CD4-positive, CD25-positive, alpha-beta regulatory T cell (primary cell): ENCODE measurements at regions not wholly inside any gene's neighbourhood (a gene's known extent, or its start where the extent isn't known, plus 50 kb on each side); places are given as distances from the start of the nearest gene placed in this dataset.

Source experiments
- ATAC-seq, 2 donors: fragments of 150-1000 bp; cut with Tn5 transposase; one replicate each; pipeline ENCODE4 v1.10.0; 2021; ENCODE audit warnings: low read depth in 2 of 2, moderate number of reproducible peaks in 2 of 2, moderate library complexity in 1 of 2
- DNase-seq, 3 donors: peaks; one replicate each; pipeline versions ENCODE4 v3.0.0 to v3.0.0-alpha.2; 2012 to 2022; ENCODE audit warnings: mixed read lengths in 1 of 3
- H3K27ac ChIP-seq: one replicate; pipeline ENCODE4 v1.7.0; 2013; ENCODE audit warnings: mild to moderate bottlenecking, low read length; ENCODE audit not compliant: insufficient read depth, poor library complexity, severe bottlenecking
- H3K27me3 ChIP-seq: one replicate; pipeline ENCODE4 v1.7.0; 2013; ENCODE audit warnings: low read length; ENCODE audit not compliant: control insufficient read depth, insufficient read depth
- H3K36me3 ChIP-seq: one replicate; pipeline ENCODE4 v1.7.0; 2013; ENCODE audit warnings: mild to moderate bottlenecking, low read length, moderate library complexity; ENCODE audit not compliant: control insufficient read depth, insufficient read depth
- H3K4me1 ChIP-seq: 2 replicates; pipeline ENCODE4 v1.7.0; 2013; ENCODE audit warnings: mild to moderate bottlenecking, low read length; ENCODE audit not compliant: insufficient read depth, control insufficient read depth, poor library complexity, severe bottlenecking
- H3K4me3 ChIP-seq: one replicate; pipeline ENCODE4 v1.7.0; 2013; ENCODE audit warnings: low read depth, mild to moderate bottlenecking, low read length, moderate library complexity
- H3K9me3 ChIP-seq, 2 experiments: 1 replicate in 1 of 2; 2 replicates in 1 of 2; pipeline ENCODE4 v1.7.0; 2013; ENCODE audit warnings: low read length in 2 of 2, mild to moderate bottlenecking in 1 of 2, moderate library complexity in 1 of 2; ENCODE audit not compliant: control insufficient read depth in 2 of 2
- H3K27ac Mint-ChIP-seq, 3 donors: one replicate each; pipeline ENCODE4 v1.8.0; 2020 to 2022; ENCODE audit warnings: mild to moderate bottlenecking in 3 of 3, mixed read lengths in 3 of 3, moderate library complexity in 2 of 3
- H3K27me3 Mint-ChIP-seq: one replicate; pipeline ENCODE4 v1.8.0; 2022; ENCODE audit warnings: mild to moderate bottlenecking, mixed read lengths
- H3K36me3 Mint-ChIP-seq: one replicate; pipeline ENCODE4 v1.8.0; 2020; ENCODE audit warnings: mixed read lengths
- H3K4me1 Mint-ChIP-seq, 4 donors: one replicate each; pipeline ENCODE4 v1.8.0; 2020 to 2022; ENCODE audit warnings: mixed read lengths in 4 of 4, mild to moderate bottlenecking in 1 of 4
- H3K4me3 Mint-ChIP-seq, 4 donors: one replicate each; pipeline ENCODE4 v1.8.0; 2020 to 2022; ENCODE audit warnings: mild to moderate bottlenecking in 4 of 4, mixed read lengths in 4 of 4, moderate library complexity in 3 of 4
- H3K9me3 Mint-ChIP-seq, 7 donors: one replicate each; pipeline ENCODE4 v1.8.0; 2020 to 2022; ENCODE audit warnings: mixed read lengths in 7 of 7, mild to moderate bottlenecking in 3 of 7, moderate library complexity in 2 of 7

GRCh38 chr13:53150568-53150967 is 122.0 kb downstream of the OLFM4 start:
- Mint-ChIP-seq H3K27ac (no peak overlapping the region), H3K4me1 (peaks cover 0 to 3% (median 0%) of the 10 kb centered on the region in 4 donors), H3K27me3 (no peaks in the 10 kb centered on the region), H3K36me3 (no peaks in the 10 kb centered on the region), H3K4me3 (no peak overlapping the region), H3K9me3 (peaks cover 0 to 5% (median 0%) of the 10 kb centered on the region in 7 donors)
- Histone ChIP-seq H3K27ac (no peak overlapping the region), H3K9me3 (no peaks in the 10 kb centered on the region), H3K4me3 (no peak overlapping the region), H3K36me3 (no peaks in the 10 kb centered on the region), H3K4me1 (no peaks in the 10 kb centered on the region), H3K27me3 (no peaks in the 10 kb centered on the region)
- DNase-seq: no peak
- ATAC-seq: no peak

GRCh38 chr13:53151336-53152056 is 122.9 kb downstream of the OLFM4 start:
- H3K4me3 Mint-ChIP-seq: peak overlapping the region in 1 of 4 donors; percentile 7
- Histone ChIP-seq H3K9me3 (no peaks in the 10 kb centered on the region), H3K27me3 (no peaks in the 10 kb centered on the region), H3K4me1 (no peaks in the 10 kb centered on the region), H3K27ac (no peak overlapping the region), H3K36me3 (no peaks in the 10 kb centered on the region), H3K4me3 (no peak overlapping the region)
- ATAC-seq (peak in 1 of 2 donors; percentile 25), DNase-seq (peak in 2 of 3 donors; percentile 1 to 42)
- H3K27me3 Mint-ChIP-seq: no peaks in the 10 kb centered on the region
- H3K36me3 Mint-ChIP-seq: no peaks in the 10 kb centered on the region
- no peak overlapping the region for H3K27ac Mint-ChIP-seq
- H3K9me3 Mint-ChIP-seq: peaks cover 0 to 6% (median 0%) of the 10 kb centered on the region in 7 donors
- peaks cover 0 to 3% (median 0%) of the 10 kb centered on the region in 4 donors for H3K4me1 Mint-ChIP-seq

- no peaks in the 10 kb centered on the region for H3K27me3 Mint-ChIP-seq
- Histone ChIP-seq H3K4me1 (no peaks in the 10 kb centered on the region), H3K27me3 (no peaks in the 10 kb centered on the region), H3K27ac (no peak overlapping the region), H3K4me3 (no peak overlapping the region), H3K9me3 (no peaks in the 10 kb centered on the region), H3K36me3 (no peaks in the 10 kb centered on the region)
- H3K4me3 Mint-ChIP-seq: no peak overlapping the region
- H3K36me3 Mint-ChIP-seq: no peaks in the 10 kb centered on the region
- no peak for ATAC-seq
- no peak for DNase-seq
- peaks cover 0 to 3% (median 0%) of the 10 kb centered on the region in 4 donors for H3K4me1 Mint-ChIP-seq
- no peak overlapping the region for H3K27ac Mint-ChIP-seq
- H3K9me3 Mint-ChIP-seq: peaks cover 0 to 6% (median 0%) of the 10 kb centered on the region in 7 donors
Observed at GRCh38 chr13:53152057-53152421, 123.4 kb downstream of the OLFM4 start.

GRCh38 chr13:53158201-53158600 is 129.6 kb downstream of the OLFM4 start:
- Mint-ChIP-seq H3K27ac (no peak overlapping the region), H3K27me3 (no peaks in the 10 kb centered on the region), H3K4me3 (no peak overlapping the region), H3K9me3 (peaks cover 0 to 17% (median 4%) of the 10 kb centered on the region in 7 donors), H3K36me3 (no peaks in the 10 kb centered on the region), H3K4me1 (no peaks in the 10 kb centered on the region)
- Histone ChIP-seq H3K27me3 (no peaks in the 10 kb centered on the region), H3K4me1 (no peaks in the 10 kb centered on the region), H3K4me3 (no peak overlapping the region), H3K36me3 (no peaks in the 10 kb centered on the region), H3K27ac (no peak overlapping the region), H3K9me3 (no peaks in the 10 kb centered on the region)
- ATAC-seq (no peak), DNase-seq (no peak)

- Histone ChIP-seq H3K27ac (no peak overlapping the region), H3K36me3 (no peaks in the 10 kb centered on the region), H3K27me3 (no peaks in the 10 kb centered on the region), H3K4me3 (no peak overlapping the region), H3K9me3 (no peaks in the 10 kb centered on the region), H3K4me1 (no peaks in the 10 kb centered on the region)
- Mint-ChIP-seq H3K27ac (no peak overlapping the region), H3K27me3 (no peaks in the 10 kb centered on the region), H3K4me1 (no peaks in the 10 kb centered on the region), H3K9me3 (peaks cover 0 to 17% (median 4%) of the 10 kb centered on the region in 7 donors), H3K4me3 (no peak overlapping the region), H3K36me3 (no peaks in the 10 kb centered on the region)
- no peak for DNase-seq
- no peak for ATAC-seq
Observed at GRCh38 chr13:53159431-53159830, 130.8 kb downstream of the OLFM4 start.

- ATAC-seq: no peak
- H3K27me3 Mint-ChIP-seq: no peaks in the 10 kb centered on the region
- H3K4me1 Mint-ChIP-seq: no peaks in the 10 kb centered on the region
Observed at GRCh38 chr13:53160211-53160610, 131.6 kb downstream of the OLFM4 start.

GRCh38 chr13:53161251-53161650 is 132.6 kb downstream of the OLFM4 start:
- Histone ChIP-seq H3K4me3 (no peak overlapping the region), H3K36me3 (no peaks in the 10 kb centered on the region), H3K4me1 (no peaks in the 10 kb centered on the region), H3K27me3 (no peaks in the 10 kb centered on the region), H3K9me3 (no peaks in the 10 kb centered on the region), H3K27ac (no peak overlapping the region)
- H3K27ac Mint-ChIP-seq: no peak overlapping the region
- no peak for ATAC-seq
- H3K27me3 Mint-ChIP-seq: no peaks in the 10 kb centered on the region
- H3K4me3 Mint-ChIP-seq: no peak overlapping the region
- no peaks in the 10 kb centered on the region for H3K4me1 Mint-ChIP-seq
- no peaks in the 10 kb centered on the region for H3K36me3 Mint-ChIP-seq
- no peak for DNase-seq
- H3K9me3 Mint-ChIP-seq: peaks cover 0 to 11% (median 4%) of the 10 kb centered on the region in 7 donors

More at GRCh38 chr13:53160211-53160610, 131.6 kb downstream of the OLFM4 start:
- H3K4me1 ChIP-seq: no peaks in the 10 kb centered on the region
- H3K9me3 ChIP-seq: no peaks in the 10 kb centered on the region
- Mint-ChIP-seq H3K9me3 (peaks cover 0 to 16% (median 4%) of the 10 kb centered on the region in 7 donors), H3K36me3 (no peaks in the 10 kb centered on the region), H3K4me3 (no peak overlapping the region), H3K27ac (no peak overlapping the region)
- H3K4me3 ChIP-seq: no peak overlapping the region
- no peaks in the 10 kb centered on the region for H3K36me3 ChIP-seq
- no peak for DNase-seq
- H3K27ac ChIP-seq: no peak overlapping the region
- H3K27me3 ChIP-seq: no peaks in the 10 kb centered on the region

- H3K4me3 Mint-ChIP-seq: no peak overlapping the region
- no peaks in the 10 kb centered on the region for H3K27me3 ChIP-seq
Observed at GRCh38 chr13:53165261-53165660, 136.6 kb downstream of the OLFM4 start.

More at GRCh38 chr13:53165261-53165660, 136.6 kb downstream of the OLFM4 start:
- H3K4me3 ChIP-seq: no peak overlapping the region
- DNase-seq (no peak), ATAC-seq (no peak)
- no peaks in the 10 kb centered on the region for H3K36me3 ChIP-seq
- no peaks in the 10 kb centered on the region for H3K27me3 Mint-ChIP-seq
- H3K4me1 ChIP-seq: no peaks in the 10 kb centered on the region
- H3K36me3 Mint-ChIP-seq: no peaks in the 10 kb centered on the region
- H3K27ac ChIP-seq: no peak overlapping the region
- no peak overlapping the region for H3K27ac Mint-ChIP-seq
- H3K4me1 Mint-ChIP-seq: no peaks in the 10 kb centered on the region
- peaks cover 0 to 4% (median 1%) of the 10 kb centered on the region in 7 donors for H3K9me3 Mint-ChIP-seq
- H3K9me3 ChIP-seq: no peaks in the 10 kb centered on the region
